GM12878 (cell line): ENCODE measurements at regions not wholly inside any gene's neighbourhood (a gene's known extent, or its start where the extent isn't known, plus 50 kb on each side); places are given as distances from the start of the nearest gene placed in this dataset.

Experiments
- BCL11A ChIP-seq: IDR thresholded peaks from 2 replicates; pipeline ENCODE4 v1.6.1; 2011; ENCODE audit warnings: low read depth, low read length
- CBX3 ChIP-seq: fragments of 200-600 bp; sonication (generic); IDR thresholded peaks from 2 replicates; pipeline ENCODE4 v1.6.1; 2016; ENCODE audit warnings: low read depth, borderline replicate concordance
- STAT3 ChIP-seq: IDR thresholded peaks from 2 replicates; pipeline ENCODE4 v1.6.1; 2011; ENCODE audit warnings: low read depth, low read length, improper control_type of control experiment
- TCF7 ChIP-seq: IDR thresholded peaks from 2 replicates; pipeline ENCODE4 v1.6.1; 2014; ENCODE audit warnings: antibody characterized with exemption, borderline replicate concordance
- ZNF687 ChIP-seq: fragments of 450-650 bp; IDR thresholded peaks from 2 replicates; pipeline ENCODE4 v1.6.1; 2017; ENCODE audit warnings: mild to moderate bottlenecking, moderate library complexity
- TF ChIP-seq, protein P1 (sequence below): IDR thresholded peaks from 2 replicates; pipeline ENCODE4 v1.6.1; 2012; ENCODE audit warnings: improper control_type of control experiment, low read depth, low read length; ENCODE audit not compliant: insufficient replicate concordance

- TF ChIP-seq ZNF687: no peak
- TF ChIP-seq BCL11A: no peak
- no peak for TF ChIP-seq CBX3
- TF ChIP-seq STAT3: no peak
- TF ChIP-seq, protein P1, sequence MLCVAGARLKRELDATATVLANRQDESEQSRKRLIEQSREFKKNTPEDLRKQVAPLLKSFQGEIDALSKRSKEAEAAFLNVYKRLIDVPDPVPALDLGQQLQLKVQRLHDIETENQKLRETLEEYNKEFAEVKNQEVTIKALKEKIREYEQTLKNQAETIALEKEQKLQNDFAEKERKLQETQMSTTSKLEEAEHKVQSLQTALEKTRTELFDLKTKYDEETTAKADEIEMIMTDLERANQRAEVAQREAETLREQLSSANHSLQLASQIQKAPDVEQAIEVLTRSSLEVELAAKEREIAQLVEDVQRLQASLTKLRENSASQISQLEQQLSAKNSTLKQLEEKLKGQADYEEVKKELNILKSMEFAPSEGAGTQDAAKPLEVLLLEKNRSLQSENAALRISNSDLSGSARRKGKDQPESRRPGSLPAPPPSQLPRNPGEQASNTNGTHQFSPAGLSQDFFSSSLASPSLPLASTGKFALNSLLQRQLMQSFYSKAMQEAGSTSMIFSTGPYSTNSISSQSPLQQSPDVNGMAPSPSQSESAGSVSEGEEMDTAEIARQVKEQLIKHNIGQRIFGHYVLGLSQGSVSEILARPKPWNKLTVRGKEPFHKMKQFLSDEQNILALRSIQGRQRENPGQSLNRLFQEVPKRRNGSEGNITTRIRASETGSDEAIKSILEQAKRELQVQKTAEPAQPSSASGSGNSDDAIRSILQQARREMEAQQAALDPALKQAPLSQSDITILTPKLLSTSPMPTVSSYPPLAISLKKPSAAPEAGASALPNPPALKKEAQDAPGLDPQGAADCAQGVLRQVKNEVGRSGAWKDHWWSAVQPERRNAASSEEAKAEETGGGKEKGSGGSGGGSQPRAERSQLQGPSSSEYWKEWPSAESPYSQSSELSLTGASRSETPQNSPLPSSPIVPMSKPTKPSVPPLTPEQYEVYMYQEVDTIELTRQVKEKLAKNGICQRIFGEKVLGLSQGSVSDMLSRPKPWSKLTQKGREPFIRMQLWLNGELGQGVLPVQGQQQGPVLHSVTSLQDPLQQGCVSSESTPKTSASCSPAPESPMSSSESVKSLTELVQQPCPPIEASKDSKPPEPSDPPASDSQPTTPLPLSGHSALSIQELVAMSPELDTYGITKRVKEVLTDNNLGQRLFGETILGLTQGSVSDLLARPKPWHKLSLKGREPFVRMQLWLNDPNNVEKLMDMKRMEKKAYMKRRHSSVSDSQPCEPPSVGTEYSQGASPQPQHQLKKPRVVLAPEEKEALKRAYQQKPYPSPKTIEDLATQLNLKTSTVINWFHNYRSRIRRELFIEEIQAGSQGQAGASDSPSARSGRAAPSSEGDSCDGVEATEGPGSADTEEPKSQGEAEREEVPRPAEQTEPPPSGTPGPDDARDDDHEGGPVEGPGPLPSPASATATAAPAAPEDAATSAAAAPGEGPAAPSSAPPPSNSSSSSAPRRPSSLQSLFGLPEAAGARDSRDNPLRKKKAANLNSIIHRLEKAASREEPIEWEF: no peak
- no peak for TF ChIP-seq TCF7
Observed at GRCh38 chr12:116639765-116640164, 80.6 kb downstream of the MAP1LC3B2 start (continued).
